ENCODE measurements at regions not wholly inside any gene's neighbourhood (a gene's known extent, or its start where the extent isn't known, plus 50 kb on each side); places are given as distances from the start of the nearest gene placed in this dataset.

GRCh38 chr10:118903691-118904090 lies 125.8 kb upstream of the NANOS1 start:
- no peak overlapping the region for H3K4me3 ChIP-seq (ENCODE audit: low read depth, low read length)
- TF ChIP-seq, protein P1, sequence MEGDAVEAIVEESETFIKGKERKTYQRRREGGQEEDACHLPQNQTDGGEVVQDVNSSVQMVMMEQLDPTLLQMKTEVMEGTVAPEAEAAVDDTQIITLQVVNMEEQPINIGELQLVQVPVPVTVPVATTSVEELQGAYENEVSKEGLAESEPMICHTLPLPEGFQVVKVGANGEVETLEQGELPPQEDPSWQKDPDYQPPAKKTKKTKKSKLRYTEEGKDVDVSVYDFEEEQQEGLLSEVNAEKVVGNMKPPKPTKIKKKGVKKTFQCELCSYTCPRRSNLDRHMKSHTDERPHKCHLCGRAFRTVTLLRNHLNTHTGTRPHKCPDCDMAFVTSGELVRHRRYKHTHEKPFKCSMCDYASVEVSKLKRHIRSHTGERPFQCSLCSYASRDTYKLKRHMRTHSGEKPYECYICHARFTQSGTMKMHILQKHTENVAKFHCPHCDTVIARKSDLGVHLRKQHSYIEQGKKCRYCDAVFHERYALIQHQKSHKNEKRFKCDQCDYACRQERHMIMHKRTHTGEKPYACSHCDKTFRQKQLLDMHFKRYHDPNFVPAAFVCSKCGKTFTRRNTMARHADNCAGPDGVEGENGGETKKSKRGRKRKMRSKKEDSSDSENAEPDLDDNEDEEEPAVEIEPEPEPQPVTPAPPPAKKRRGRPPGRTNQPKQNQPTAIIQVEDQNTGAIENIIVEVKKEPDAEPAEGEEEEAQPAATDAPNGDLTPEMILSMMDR (IDR thresholded peaks at IDR 0.05; ENCODE audit: low read depth, low read length), result no peak
- no peak for DNase-seq (ENCODE audit: low read depth, low spot score)
- in situ Hi-C loops (cut with HindIII; ENCODE audit: low sequenced_read_pairs), result no loop called here

GRCh38 chr10:118904286-118904685 lies 125.2 kb upstream of the NANOS1 start:
- H3K4me3 ChIP-seq (ENCODE audit: low read depth, low read length), result no peak overlapping the region
- TF ChIP-seq, protein P1 (IDR thresholded peaks at IDR 0.05; ENCODE audit: low read depth, low read length), result no peak
- in situ Hi-C loops (cut with HindIII; ENCODE audit: low sequenced_read_pairs), result no loop called here
- DNase-seq (ENCODE audit: low read depth, low spot score), result no peak

DNA sequence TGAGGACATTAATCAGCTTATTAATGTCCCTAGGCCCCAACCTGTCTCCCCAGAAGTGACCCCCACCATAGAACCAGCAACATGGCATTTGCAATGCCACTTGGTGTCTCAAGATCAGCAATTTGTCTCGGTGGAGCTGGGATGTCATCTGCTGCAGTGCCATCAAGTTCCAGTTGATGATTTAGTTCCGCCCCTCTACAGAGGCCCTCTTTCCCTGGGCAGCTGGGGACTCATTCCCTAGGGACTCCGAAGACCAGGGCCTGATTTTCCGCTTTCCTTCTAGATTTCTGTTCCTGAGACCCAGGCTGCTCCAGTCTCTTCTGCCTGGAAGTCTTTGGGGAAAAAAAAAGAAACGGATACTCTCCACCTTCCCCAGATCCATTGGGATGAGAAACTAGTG lies 122.5 kb upstream of the NANOS1 start:
- in situ Hi-C loops (cut with HindIII; ENCODE audit: low sequenced_read_pairs), result no loop called here
- no peak overlapping the region for H3K4me3 ChIP-seq (ENCODE audit: low read depth, low read length)
- TF ChIP-seq, protein P1 (IDR thresholded peaks at IDR 0.05; ENCODE audit: low read depth, low read length), result no peak
- DNase-seq (ENCODE audit: low read depth, low spot score), result no peak

DNA sequence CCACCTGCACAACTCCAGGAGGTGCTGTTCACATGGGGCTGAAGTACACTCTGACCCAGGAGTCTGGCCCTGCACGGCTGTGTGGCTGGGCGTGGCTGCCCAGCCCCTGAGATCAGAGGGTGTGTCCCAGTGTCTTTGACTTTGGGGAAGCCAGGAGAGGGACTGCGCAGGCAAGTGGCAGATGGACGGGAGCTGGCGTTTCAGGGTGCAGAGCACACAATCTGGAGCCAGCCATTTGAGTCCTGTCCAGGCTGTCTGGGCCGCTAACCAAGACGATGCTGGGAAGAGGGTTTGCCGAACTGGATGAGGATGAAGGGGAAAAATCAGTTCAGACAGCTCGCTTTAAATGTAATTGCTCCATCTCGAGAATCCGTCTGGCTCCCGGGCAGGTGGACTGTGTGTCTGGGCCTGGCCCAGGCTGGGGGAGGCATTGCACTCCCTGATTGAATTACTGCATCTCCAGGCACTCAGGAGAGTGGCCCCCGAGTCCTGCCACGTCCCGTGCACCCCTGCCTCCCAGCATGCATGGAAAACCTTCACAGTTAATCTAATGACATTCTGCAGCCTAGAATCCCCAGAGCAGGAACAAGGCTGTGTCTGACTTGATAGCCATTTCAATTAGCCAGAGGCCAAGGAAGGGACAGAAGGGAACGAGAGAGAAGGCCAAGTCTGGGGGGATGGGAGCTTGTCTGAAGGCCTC lies 120.8 kb upstream of the NANOS1 start:
- TF ChIP-seq, protein P1 (IDR thresholded peaks at IDR 0.05; ENCODE audit: low read depth, low read length), result no peak
- in situ Hi-C loops (cut with HindIII; ENCODE audit: low sequenced_read_pairs), result no loop called here
- DNase-seq (ENCODE audit: low read depth, low spot score), result no peak
- no peak overlapping the region for H3K4me3 ChIP-seq (ENCODE audit: low read depth, low read length)

- in situ Hi-C loops (cut with HindIII; ENCODE audit: low sequenced_read_pairs), result no loop called here
- TF ChIP-seq, protein P1 (IDR thresholded peaks at IDR 0.05; ENCODE audit: low read depth, low read length), result no peak
- H3K4me3 ChIP-seq (ENCODE audit: low read depth, low read length), result no peak overlapping the region
Observed at GRCh38 chr10:118910702-118911101, 118.8 kb upstream of the NANOS1 start.

GRCh38 chr10:118911363-118911762 lies 118.2 kb upstream of the NANOS1 start:
- no peak overlapping the region for H3K4me3 ChIP-seq (ENCODE audit: low read depth, low read length)
- peak; percentile 3 for DNase-seq (ENCODE audit: low read depth, low spot score)
- TF ChIP-seq, protein P1 (IDR thresholded peaks at IDR 0.05; ENCODE audit: low read depth, low read length), result no peak
- in situ Hi-C loops (cut with HindIII; ENCODE audit: low sequenced_read_pairs), result no loop called here

More at GRCh38 chr10:118910702-118911101, 118.8 kb upstream of the NANOS1 start:
- no peak for DNase-seq (ENCODE audit: low read depth, low spot score)

All from astrocyte of the spinal cord (primary cell).